Retinal pigment epithelial cell (primary cell): ENCODE measurements at regions not wholly inside any gene's neighbourhood (a gene's known extent, or its start where the extent isn't known, plus 50 kb on each side); places are given as distances from the start of the nearest gene placed in this dataset.
A peak's percentile ranks its signal among the peaks of the same experiment; 100 is the strongest.
"Not testable (repeated sequence)": the region's sequence is repeated elsewhere in the genome, so short reads cannot be mapped to it uniquely, and the experiment has no call there.

Experiments
- DNase-seq: peaks from one replicate; pipeline ENCODE4 v3.0.0-alpha.2; 2010; ENCODE audit warnings: low read depth
- H3K4me3 ChIP-seq: 2 replicates; pipeline ENCODE4 v1.5.1; 2011; ENCODE audit warnings: mild to moderate bottlenecking, low read length, control low read depth, moderate library complexity
- CTCF ChIP-seq: conservative IDR thresholded peaks from 2 replicates; pipeline ENCODE4 v1.5.1; 2011; ENCODE audit warnings: low read depth, low read length, control low read depth, inconsistent platforms

- no peak overlapping the region for H3K4me3 ChIP-seq
- no peak for DNase-seq
- no peak for TF ChIP-seq CTCF
Measured at GRCh38 chrX:44785652-44786051, 58.2 kb upstream of the DUSP21 start.

- H3K4me3 ChIP-seq = no peak overlapping the region
- no peak for DNase-seq
- no peak for TF ChIP-seq CTCF
Measured at GRCh38 chrX:44784241-44784640, 59.6 kb upstream of the DUSP21 start.

GRCh38 chrX:44778254-44778653 lies 65.6 kb upstream of the DUSP21 start:
- DNase-seq = no peak
- no peak for TF ChIP-seq CTCF
- H3K4me3 ChIP-seq = no peak overlapping the region

GRCh38 chrX:44775726-44776125 lies 68.1 kb upstream of the DUSP21 start:
- H3K4me3 ChIP-seq = no peak overlapping the region
- no peak for TF ChIP-seq CTCF

GRCh38 chrX:44774066-44774465 lies 69.8 kb upstream of the DUSP21 start:
- H3K4me3 ChIP-seq, DNase-seq: not testable (repeated sequence)

More at GRCh38 chrX:44775726-44776125, 68.1 kb upstream of the DUSP21 start:
- no peak for DNase-seq

GRCh38 chrX:44770121-44770520 lies 73.7 kb upstream of the DUSP21 start:
- no peak for TF ChIP-seq CTCF
- no peak overlapping the region for H3K4me3 ChIP-seq

GRCh38 chrX:44767308-44767707 lies 76.5 kb upstream of the DUSP21 start:
- no peak overlapping the region for H3K4me3 ChIP-seq
- TF ChIP-seq CTCF = no peak
- no peak for DNase-seq

More at GRCh38 chrX:44770121-44770520, 73.7 kb upstream of the DUSP21 start:
- peak; percentile 17 for DNase-seq

- no peak for DNase-seq
- H3K4me3 ChIP-seq = no peak overlapping the region
- TF ChIP-seq CTCF = no peak
Measured at GRCh38 chrX:44765556-44765955, 78.3 kb upstream of the DUSP21 start.
